Uterus (tissue), 2 donors: ENCODE measurements at regions not wholly inside any gene's neighbourhood (a gene's known extent, or its start where the extent isn't known, plus 50 kb on each side); places are given as distances from the start of the nearest gene placed in this dataset.

Experiments used
- POLR2A ChIP-seq, 2 donors: fragments of 450-650 bp; IDR thresholded peaks; one replicate each; pipeline ENCODE4 v1.6.1; 2016; ENCODE audit warnings: antibody characterized with exemption in 2 of 2, mild to moderate bottlenecking in 1 of 2, moderate library complexity in 1 of 2
- TF ChIP-seq, protein P1 (sequence below), 4 experiments: fragments of 200-600 bp in 2 of 4; fragments of 450-650 bp in 2 of 4; sonication (generic) in 2 of 4; IDR thresholded peaks; one replicate each; pipeline ENCODE4 v1.5.1; 2016 to 2019; ENCODE audit warnings: antibody characterized with exemption in 4 of 4, mild to moderate bottlenecking in 2 of 4, moderate library complexity in 1 of 4

DNA sequence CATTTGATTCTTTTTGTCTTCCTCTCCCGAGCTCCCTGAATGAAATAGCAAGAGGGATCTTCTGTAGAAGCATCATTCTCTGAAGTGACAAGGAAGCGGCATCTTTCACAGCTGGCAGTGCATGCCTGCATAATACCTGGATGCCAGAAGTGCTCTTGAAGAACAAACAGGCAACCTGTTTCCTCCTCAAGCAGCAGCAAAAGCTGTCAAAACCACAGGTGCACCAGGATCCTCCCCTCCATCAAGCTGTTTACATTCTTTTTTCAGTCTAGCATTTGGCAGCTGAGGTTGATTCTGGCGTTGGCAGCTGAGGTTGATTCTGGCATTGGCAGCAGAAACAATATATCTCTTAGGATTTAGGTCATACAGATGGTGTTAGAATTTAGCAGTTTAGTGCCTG is 979.0 kb downstream of the TUSC7 start:
- no peak for TF ChIP-seq POLR2A (IDR thresholded peaks at IDR 0.05)
- TF ChIP-seq, protein P1, sequence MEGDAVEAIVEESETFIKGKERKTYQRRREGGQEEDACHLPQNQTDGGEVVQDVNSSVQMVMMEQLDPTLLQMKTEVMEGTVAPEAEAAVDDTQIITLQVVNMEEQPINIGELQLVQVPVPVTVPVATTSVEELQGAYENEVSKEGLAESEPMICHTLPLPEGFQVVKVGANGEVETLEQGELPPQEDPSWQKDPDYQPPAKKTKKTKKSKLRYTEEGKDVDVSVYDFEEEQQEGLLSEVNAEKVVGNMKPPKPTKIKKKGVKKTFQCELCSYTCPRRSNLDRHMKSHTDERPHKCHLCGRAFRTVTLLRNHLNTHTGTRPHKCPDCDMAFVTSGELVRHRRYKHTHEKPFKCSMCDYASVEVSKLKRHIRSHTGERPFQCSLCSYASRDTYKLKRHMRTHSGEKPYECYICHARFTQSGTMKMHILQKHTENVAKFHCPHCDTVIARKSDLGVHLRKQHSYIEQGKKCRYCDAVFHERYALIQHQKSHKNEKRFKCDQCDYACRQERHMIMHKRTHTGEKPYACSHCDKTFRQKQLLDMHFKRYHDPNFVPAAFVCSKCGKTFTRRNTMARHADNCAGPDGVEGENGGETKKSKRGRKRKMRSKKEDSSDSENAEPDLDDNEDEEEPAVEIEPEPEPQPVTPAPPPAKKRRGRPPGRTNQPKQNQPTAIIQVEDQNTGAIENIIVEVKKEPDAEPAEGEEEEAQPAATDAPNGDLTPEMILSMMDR (IDR thresholded peaks at IDR 0.05): no peak
